RKO (cell line): ENCODE measurements at regions not wholly inside any gene's neighbourhood (a gene's known extent, or its start where the extent isn't known, plus 50 kb on each side); places are given as distances from the start of the nearest gene placed in this dataset.
"Not testable (repeated sequence)": the region's sequence is repeated elsewhere in the genome, so short reads cannot be mapped to it uniquely, and the experiment has no call there.

ENCODE experiments used
- DNase-seq: peaks from one replicate; pipeline ENCODE4 v3.0.0-alpha.2; 2016; ENCODE audit warnings: low spot score

DNA sequence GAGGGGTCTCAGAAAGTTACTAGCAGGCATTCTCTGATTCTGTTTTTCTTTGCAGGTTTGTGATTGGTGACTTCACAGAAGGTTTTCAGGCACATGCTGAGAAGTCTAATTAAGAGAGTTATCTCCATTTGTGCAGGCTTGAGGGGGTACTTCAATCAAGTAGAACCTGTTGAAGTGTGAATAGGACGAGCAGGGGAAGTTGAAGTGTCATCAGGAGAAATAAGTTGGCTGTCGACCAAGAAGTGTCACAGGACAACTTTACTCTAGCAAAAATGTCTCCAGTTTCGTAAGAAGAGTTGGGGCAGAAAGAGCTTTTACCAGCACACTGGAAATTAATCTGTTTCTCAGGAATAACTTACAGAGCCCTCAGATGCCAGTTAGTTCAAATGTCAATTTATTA lies 576.5 kb upstream of the SLITRK5 start:
- no peak for DNase-seq

DNA sequence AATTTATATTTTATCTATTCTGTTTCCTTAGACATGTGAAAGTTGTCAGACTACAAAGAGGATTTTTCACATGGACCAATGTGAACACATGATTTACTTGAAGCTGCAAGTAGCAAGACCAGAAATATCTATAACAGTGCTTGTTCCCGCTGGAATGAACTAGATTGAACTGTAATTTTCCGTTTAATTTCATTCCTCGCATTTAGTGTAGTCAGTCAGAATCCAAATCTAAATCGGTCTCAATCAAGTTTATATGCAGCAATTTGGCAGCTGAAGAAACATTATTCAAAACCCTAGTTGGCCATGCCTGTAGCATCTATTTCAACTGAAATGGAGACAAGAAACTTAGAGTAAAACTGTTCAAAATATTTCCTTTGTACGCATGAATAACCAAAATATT lies 570.7 kb upstream of the SLITRK5 start:
- DNase-seq = no peak

GRCh38 chr13:87107651-87108050 lies 563.5 kb upstream of the SLITRK5 start:
- no peak for DNase-seq

- DNase-seq = no peak
These were observed 550.7 kb upstream of the SLITRK5 start for GRCh38 chr13:87120476-87120875.

DNA sequence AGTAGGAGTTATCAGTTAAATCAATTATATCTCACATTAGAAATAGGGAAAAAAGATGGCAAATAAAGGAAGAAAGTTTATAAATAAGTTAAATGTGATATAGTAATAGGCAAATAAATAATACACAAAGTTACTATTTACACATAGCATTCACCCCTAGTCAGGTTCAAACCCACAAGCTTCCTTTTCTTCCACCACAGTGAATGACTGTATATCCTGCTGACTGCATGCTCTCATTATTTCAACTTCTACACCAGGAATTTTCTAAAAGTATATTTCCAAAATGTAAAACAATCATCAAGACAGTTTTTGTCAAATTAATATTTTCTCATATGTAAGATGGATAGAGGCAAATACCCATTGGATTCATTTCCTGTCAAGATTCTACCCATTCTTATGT lies 548.6 kb upstream of the SLITRK5 start:
- DNase-seq = peak; percentile 31

- DNase-seq = peak; percentile 96
These were observed 547.0 kb upstream of the SLITRK5 start for GRCh38 chr13:87123987-87124784.

- DNase-seq = no peak
These were observed 546.4 kb upstream of the SLITRK5 start for GRCh38 chr13:87124785-87125074.

DNA sequence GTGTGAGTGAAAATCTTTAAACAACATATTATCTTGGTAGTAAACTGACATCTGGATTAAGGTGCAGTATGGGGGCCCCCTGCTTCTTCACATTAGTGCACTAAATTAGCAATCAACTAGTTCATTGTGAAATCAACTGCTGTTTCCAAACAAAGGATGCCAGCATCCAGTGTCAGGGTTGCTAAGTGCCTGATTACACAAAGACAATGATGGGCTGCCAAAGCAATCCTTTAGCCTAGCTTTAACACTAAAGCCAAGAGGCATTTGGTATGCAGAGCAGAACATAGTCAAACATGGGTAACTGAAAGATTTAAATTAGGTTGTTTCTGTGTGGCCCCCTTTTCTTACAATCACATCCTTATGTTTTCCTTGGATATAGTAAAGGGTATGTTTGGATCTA lies 543.1 kb upstream of the SLITRK5 start:
- DNase-seq = no peak

DNA sequence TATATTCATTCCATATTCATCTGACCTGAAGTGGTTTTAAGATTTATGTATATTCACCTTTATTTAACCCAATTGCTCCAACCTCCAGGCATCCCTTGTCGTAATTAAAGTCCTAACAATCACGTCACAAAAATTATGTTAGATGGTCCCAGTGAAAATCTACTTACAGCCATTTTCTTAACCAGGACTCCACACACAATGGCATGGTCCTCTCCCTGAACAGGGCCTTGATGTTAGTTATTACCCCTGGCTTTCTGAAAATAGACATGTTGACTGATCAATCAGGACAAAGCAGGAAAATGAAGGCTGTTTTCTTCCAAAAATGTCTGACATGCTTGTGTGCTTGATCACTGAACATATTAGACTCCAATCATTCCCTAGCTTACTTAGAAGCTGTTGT lies 542.7 kb upstream of the SLITRK5 start:
- DNase-seq = no peak

DNA sequence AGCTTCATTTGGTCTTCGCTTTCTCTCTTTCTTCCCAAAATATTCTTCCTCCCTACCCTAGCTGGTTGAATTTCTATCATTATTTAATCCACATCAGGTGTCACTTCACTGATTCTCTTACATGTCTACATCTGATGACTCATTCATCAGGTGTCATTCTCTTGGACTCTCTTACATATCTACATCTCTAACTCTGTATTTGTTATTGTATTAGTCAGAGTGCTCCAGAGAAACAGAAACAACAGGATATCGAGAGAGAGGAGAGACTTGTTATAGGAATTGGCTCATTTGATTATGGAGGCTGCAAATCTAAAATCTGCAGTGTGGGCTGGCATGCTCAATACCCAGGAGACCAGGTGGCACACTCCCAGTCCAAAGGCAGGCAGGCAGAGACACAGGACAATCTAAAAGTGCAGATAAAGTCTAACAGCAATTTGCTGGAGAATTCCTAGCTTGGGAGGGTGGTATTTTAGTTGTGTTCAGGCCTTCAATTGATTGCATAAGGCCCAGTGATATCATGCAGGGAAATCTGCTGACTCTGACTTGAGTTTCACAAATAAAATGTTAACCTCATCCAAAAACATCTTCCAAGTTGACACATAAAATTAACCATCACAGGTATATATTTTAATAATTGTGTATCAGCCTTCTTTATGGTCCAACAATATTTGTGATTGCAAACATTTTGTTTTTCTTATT lies 541.4 kb upstream of the SLITRK5 start:
- DNase-seq = peak; percentile 37

GRCh38 chr13:87130423-87130822 lies 540.7 kb upstream of the SLITRK5 start:
- DNase-seq = no peak

DNA sequence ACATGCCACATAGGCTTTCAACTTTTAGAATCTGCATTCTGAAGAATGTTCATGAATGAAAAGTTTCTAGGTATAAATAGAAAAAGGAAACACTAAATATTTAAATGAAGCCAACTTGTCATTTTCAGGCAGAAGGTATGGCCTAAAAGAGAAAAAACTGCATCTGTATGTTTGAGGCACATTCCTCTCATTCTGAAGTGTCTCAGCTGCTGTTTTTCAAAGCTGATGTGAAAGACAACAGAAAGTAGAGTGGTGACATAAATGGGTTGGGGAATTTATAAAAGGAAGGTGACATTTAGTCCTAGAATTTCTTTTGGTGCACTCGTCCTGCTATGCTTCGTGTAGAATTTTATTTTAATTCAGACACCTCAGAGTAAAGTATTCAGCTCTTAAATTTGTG lies 539.6 kb upstream of the SLITRK5 start:
- DNase-seq = no peak

- DNase-seq = no peak
These were observed 532.3 kb upstream of the SLITRK5 start for GRCh38 chr13:87138866-87139265.

DNA sequence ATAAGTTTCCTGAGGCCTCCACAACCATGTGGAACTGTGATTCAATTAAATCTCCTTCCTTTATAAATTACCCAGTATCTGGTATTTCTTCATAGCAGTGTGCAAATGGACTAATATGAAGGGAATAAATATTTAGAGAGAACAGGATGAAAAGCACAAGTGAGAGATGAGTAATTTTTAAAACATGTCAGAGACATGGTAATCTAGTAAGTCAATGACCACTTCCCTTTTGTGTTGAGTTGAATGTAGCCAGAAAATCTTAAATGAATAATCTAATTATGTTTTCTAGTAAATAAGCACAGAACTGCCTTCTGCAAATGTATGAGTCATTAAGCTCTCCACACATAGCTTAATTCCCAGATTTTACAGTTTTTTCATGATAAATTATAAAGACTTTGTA lies 524.1 kb upstream of the SLITRK5 start:
- DNase-seq = peak; percentile 22

DNA sequence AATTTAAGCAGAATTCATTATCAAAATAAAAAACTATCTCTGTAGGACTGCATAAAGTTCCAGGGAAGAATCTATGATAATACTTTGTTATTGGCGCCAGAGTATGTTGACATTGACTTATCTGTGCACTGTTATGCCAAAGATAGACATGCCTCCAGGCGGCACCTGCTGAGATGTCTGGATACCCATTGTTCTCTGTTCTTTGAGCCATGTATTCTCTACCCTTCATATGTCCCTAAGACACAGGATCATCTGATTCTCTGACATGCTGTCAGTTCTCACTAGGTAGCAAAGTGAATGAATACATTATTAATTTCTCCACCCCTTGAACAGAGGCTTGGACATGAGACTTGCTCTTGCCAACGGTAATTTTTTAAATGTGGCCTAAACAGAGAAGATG lies 517.8 kb upstream of the SLITRK5 start:
- DNase-seq = no peak

GRCh38 chr13:87166348-87166747 lies 504.8 kb upstream of the SLITRK5 start:
- DNase-seq = no peak

DNA sequence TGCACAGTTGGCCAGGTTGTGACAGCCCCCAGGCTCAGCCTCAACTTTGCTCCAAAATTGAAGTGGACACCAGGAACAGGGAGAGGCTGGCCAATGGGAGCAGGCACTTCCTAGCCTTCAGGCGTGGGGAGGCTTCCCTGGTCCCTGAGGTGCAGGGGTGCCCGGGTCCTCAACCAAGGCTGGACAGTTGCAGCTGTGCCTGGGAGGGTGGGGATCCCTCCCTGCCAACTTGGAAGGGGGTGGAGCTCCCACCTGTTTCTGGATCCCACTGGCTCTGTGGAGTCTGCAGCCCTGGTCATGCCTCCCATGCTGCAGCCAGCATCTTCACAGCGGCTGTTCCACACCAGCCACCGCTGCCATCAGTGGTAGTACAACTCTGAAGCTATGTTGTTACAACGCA lies 502.8 kb upstream of the SLITRK5 start:
- no peak for DNase-seq

DNA sequence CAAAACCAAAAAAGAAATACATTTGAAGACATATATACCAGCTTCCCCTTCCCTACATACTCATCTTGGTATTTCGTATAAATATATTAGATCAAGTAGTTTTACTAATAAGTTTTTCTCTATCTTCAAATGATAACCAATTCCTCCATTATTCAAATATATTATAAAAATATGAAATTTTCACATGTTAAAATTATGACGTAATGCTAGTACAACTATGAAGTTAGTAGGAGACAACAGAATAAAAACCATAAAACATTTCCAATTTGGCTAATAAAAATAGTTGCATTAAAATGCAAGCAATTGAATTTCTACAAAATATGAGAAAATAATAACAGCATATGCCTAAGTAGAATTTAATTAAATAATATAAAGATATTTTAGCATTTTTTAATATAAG lies 501.8 kb upstream of the SLITRK5 start:
- DNase-seq = no peak

DNA sequence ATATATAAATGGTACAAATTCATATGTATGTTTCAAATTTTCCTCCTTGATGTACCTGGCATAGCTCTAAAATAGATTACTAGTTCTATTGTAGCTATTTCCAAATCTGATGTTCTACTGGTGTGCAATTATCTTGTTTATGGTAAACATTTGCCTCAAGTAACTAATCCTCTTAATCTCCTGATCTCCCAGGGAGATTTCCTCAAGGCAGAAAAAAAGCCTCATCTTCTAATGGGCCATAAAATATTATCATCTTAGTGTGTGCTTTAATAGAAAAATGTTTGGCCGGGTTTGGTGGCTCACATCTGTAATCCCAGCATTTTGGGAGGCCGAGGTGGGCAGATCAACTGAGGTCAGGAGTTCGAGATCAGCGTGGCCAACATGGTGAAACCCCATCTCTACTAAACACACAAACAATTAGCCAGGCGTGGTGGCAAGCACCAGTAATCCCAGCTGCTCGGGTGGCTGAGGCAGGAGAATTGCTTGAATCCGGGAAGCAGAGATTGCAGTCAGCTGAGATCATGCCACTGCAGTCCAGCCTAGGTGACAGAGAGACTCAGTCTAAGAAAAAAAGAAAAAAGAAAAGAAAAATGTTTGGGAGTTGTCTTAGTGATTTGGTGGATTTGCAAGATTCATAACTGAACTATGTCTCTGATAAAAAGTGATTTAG lies 498.9 kb upstream of the SLITRK5 start:
- no peak for DNase-seq

GRCh38 chr13:87185138-87185537 lies 486.0 kb upstream of the SLITRK5 start:
- DNase-seq = not testable (repeated sequence)

GRCh38 chr13:87186647-87187046 lies 484.5 kb upstream of the SLITRK5 start:
- DNase-seq = not testable (repeated sequence)

- DNase-seq = not testable (repeated sequence)
These were observed 479.7 kb upstream of the SLITRK5 start for GRCh38 chr13:87191485-87191884.

GRCh38 chr13:87198371-87198770 lies 472.8 kb upstream of the SLITRK5 start:
- DNase-seq = no peak
